ENCODE measurements at regions not wholly inside any gene's neighbourhood (a gene's known extent, or its start where the extent isn't known, plus 50 kb on each side); places are given as distances from the start of the nearest gene placed in this dataset.

GRCh38 chr20:51137461-51137860 is 114.6 kb upstream of the KCNG1 start:
- no peak for TF ChIP-seq POLR2A (IDR thresholded peaks at IDR 0.05)
- TF ChIP-seq CTCF (IDR thresholded peaks at IDR 0.05): no peak
- intact Hi-C loops (cut with DNase I; ENCODE audit: low total_unique reads): no loop called here
- no peak overlapping the region for H3K4me3 ChIP-seq (ENCODE audit: low read depth, poor library complexity, severe bottlenecking)
- no peak for DNase-seq (ENCODE audit: low spot score in 2 of 2)
- WGBS, 2 donors: 80 to 85% methylated on average over 3 of the region's 3 CpGs

GRCh38 chr20:51135926-51136715 is 113.2 kb upstream of the KCNG1 start:
- DNase-seq (ENCODE audit: low spot score in 2 of 2): peak in 1 of 2 donors; percentile 48
- intact Hi-C loops (cut with DNase I; ENCODE audit: low total_unique reads): no loop called here
- H3K4me3 ChIP-seq (ENCODE audit: low read depth, poor library complexity, severe bottlenecking): no peak overlapping the region
- TF ChIP-seq POLR2A (IDR thresholded peaks at IDR 0.05) (no peak), CTCF (IDR thresholded peaks at IDR 0.05) (no peak)
- WGBS, 2 donors: 68 to 70% methylated on average over 7 of the region's 7 CpGs

GRCh38 chr20:51134405-51134804 is 111.5 kb upstream of the KCNG1 start:
- H3K4me3 ChIP-seq (ENCODE audit: low read depth, poor library complexity, severe bottlenecking): no peak overlapping the region
- intact Hi-C loops (cut with DNase I; ENCODE audit: low total_unique reads): no loop called here
- TF ChIP-seq POLR2A (IDR thresholded peaks at IDR 0.05) (no peak), CTCF (IDR thresholded peaks at IDR 0.05) (no peak)
- WGBS, 2 donors: 72 to 78% methylated on average over 6 of the region's 6 CpGs
- DNase-seq (ENCODE audit: low spot score in 2 of 2): peak in 1 of 2 donors; percentile 42

- intact Hi-C loops (cut with DNase I; ENCODE audit: low total_unique reads): no loop called here
- no peak for TF ChIP-seq CTCF (IDR thresholded peaks at IDR 0.05)
- no peak for TF ChIP-seq POLR2A (IDR thresholded peaks at IDR 0.05)
- 32 to 40% methylated on average over 7 of the region's 7 CpGs for WGBS, 2 donors
- H3K4me3 ChIP-seq (ENCODE audit: low read depth, poor library complexity, severe bottlenecking): no peak overlapping the region
- peak in 1 of 2 donors; percentile 58 for DNase-seq (ENCODE audit: low spot score in 2 of 2)
Measured at GRCh38 chr20:51132279-51132678, 109.4 kb upstream of the KCNG1 start.

GRCh38 chr20:51131811-51132210 is 108.9 kb upstream of the KCNG1 start:
- no peak for DNase-seq (ENCODE audit: low spot score in 2 of 2)
- no peak overlapping the region for H3K4me3 ChIP-seq (ENCODE audit: low read depth, poor library complexity, severe bottlenecking)
- intact Hi-C loops (cut with DNase I; ENCODE audit: low total_unique reads): no loop called here
- TF ChIP-seq POLR2A (IDR thresholded peaks at IDR 0.05) (no peak), CTCF (IDR thresholded peaks at IDR 0.05) (no peak)
- 93 to 100% methylated on average over 1 of the region's 1 CpG for WGBS, 2 donors

Data from lower leg skin (tissue), 4 donors.